ENCODE measurements at regions not wholly inside any gene's neighbourhood (a gene's known extent, or its start where the extent isn't known, plus 50 kb on each side); places are given as distances from the start of the nearest gene placed in this dataset.

- TF ChIP-seq CTCF (IDR thresholded peaks at IDR 0.05; ENCODE audit: low read depth, low read length) = no peak
- no peak for TF ChIP-seq EZH2phosphoT487 (IDR thresholded peaks at IDR 0.05; ENCODE audit: low read depth)
Measured at GRCh38 chr22:27372364-27372763, 429.2 kb downstream of the MN1 start.
